ENCODE measurements at regions not wholly inside any gene's neighbourhood (a gene's known extent, or its start where the extent isn't known, plus 50 kb on each side); places are given as distances from the start of the nearest gene placed in this dataset.

DNA sequence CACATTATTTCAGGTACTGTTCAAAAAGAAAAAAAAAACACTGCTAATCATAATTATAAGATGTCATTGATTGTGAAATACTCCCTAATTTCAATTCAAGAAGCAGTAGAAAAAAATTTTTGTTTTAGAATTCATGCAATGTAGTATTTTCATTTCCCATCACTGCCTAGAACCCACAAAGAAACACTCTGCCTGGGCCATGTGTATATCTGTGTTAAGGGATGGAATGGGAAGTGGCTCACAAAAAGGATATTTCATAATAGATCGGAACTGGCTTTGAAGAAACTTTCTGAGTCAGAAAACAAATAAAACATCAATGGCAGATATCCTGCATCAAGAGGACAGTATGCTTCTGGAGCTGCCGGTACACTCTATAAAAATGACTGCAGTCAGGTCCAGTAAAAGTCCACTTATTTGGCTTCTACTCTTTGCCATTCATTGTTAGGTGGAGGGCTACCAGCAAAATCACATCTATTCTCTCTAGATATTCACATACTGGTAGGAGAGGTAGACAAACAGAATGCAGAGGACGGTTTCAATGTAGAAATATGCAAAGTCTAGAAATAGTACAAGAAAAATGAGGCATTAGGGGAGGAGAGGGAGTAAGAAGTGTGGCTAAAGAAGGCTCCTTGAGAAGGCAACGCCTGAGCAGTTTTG is 135.0 kb upstream of the TNFAIP3 start:
- TF ChIP-seq, protein P1, sequence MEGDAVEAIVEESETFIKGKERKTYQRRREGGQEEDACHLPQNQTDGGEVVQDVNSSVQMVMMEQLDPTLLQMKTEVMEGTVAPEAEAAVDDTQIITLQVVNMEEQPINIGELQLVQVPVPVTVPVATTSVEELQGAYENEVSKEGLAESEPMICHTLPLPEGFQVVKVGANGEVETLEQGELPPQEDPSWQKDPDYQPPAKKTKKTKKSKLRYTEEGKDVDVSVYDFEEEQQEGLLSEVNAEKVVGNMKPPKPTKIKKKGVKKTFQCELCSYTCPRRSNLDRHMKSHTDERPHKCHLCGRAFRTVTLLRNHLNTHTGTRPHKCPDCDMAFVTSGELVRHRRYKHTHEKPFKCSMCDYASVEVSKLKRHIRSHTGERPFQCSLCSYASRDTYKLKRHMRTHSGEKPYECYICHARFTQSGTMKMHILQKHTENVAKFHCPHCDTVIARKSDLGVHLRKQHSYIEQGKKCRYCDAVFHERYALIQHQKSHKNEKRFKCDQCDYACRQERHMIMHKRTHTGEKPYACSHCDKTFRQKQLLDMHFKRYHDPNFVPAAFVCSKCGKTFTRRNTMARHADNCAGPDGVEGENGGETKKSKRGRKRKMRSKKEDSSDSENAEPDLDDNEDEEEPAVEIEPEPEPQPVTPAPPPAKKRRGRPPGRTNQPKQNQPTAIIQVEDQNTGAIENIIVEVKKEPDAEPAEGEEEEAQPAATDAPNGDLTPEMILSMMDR (conservative IDR thresholded peaks at IDR 0.05; ENCODE audit: low read depth, low read length): no peak
- no peak for TF ChIP-seq EZH2 (IDR thresholded peaks at IDR 0.05; ENCODE audit: low read length, unreplicated experiment)
- no peak for TF ChIP-seq EZH2phosphoT487 (IDR thresholded peaks at IDR 0.05; ENCODE audit: borderline replicate concordance, low read length)

All from PC-3 (cell line).